ENCODE measurements at regions not wholly inside any gene's neighbourhood (a gene's known extent, or its start where the extent isn't known, plus 50 kb on each side); places are given as distances from the start of the nearest gene placed in this dataset.

- DNase-seq (ENCODE audit: low read depth in 2 of 2) = no peak
- no peak for TF ChIP-seq EZH2 (IDR thresholded peaks at IDR 0.05; ENCODE audit: low read length, missing control alignments)
- no peak for TF ChIP-seq CTCF (conservative IDR thresholded peaks at IDR 0.05 in 1 of 2, IDR thresholded peaks at IDR 0.05 in 1 of 2; ENCODE audit: low read depth in 1 of 2, low read length in 2 of 2)
- Histone ChIP-seq H2AFZ (ENCODE audit: low read length) (no peak overlapping the region), H3K4me3 (replicated peaks in 1 of 4; ENCODE audit: control extremely low read depth in 1 of 4, insufficient read depth in 1 of 4, low read depth in 3 of 4, low read length in 4 of 4) (no peak overlapping the region), H3K9ac (ENCODE audit: insufficient read depth, low read length) (no peak overlapping the region), H3K36me3 (ENCODE audit: control insufficient read depth, insufficient read depth, low read length) (no peaks in the 10 kb centered on the region), H3K4me1 (ENCODE audit: control insufficient read depth, extremely low read depth, insufficient read depth, low read length) (no peaks in the 10 kb centered on the region), H3K4me2 (ENCODE audit: extremely low read depth, insufficient read depth, low read length) (no peak overlapping the region), H4K20me1 (ENCODE audit: control insufficient read depth, extremely low read depth, insufficient read depth, low read length) (no peaks in the 10 kb centered on the region), H3K79me2 (ENCODE audit: control insufficient read depth, insufficient read depth, low read length) (no peaks in the 10 kb centered on the region), H3K9me3 (ENCODE audit: control insufficient read depth, insufficient read depth, low read depth, low read length) (no peaks in the 10 kb centered on the region), H3K27me3 (ENCODE audit: control insufficient read depth, insufficient read depth, low read length) (no peaks in the 10 kb centered on the region), H3K27ac (ENCODE audit: insufficient read depth, low read length) (no peak overlapping the region)
Measured at GRCh38 chr5:56549096-56549886, 266.1 kb upstream of the MAP3K1 start.

- Histone ChIP-seq H3K27ac (ENCODE audit: insufficient read depth, low read length) (no peak overlapping the region), H3K9me3 (ENCODE audit: control insufficient read depth, insufficient read depth, low read depth, low read length) (no peaks in the 10 kb centered on the region), H3K27me3 (ENCODE audit: control insufficient read depth, insufficient read depth, low read length) (no peaks in the 10 kb centered on the region), H4K20me1 (ENCODE audit: control insufficient read depth, extremely low read depth, insufficient read depth, low read length) (no peaks in the 10 kb centered on the region), H3K9ac (ENCODE audit: insufficient read depth, low read length) (no peak overlapping the region), H3K4me1 (ENCODE audit: control insufficient read depth, extremely low read depth, insufficient read depth, low read length) (no peaks in the 10 kb centered on the region), H3K4me3 (replicated peaks in 1 of 4; ENCODE audit: control extremely low read depth in 1 of 4, insufficient read depth in 1 of 4, low read depth in 3 of 4, low read length in 4 of 4) (no peak overlapping the region), H3K4me2 (ENCODE audit: extremely low read depth, insufficient read depth, low read length) (no peak overlapping the region), H2AFZ (ENCODE audit: low read length) (no peak overlapping the region), H3K79me2 (ENCODE audit: control insufficient read depth, insufficient read depth, low read length) (no peaks in the 10 kb centered on the region), H3K36me3 (ENCODE audit: control insufficient read depth, insufficient read depth, low read length) (no peaks in the 10 kb centered on the region)
- no peak for TF ChIP-seq EZH2 (IDR thresholded peaks at IDR 0.05; ENCODE audit: low read length, missing control alignments)
- no peak for TF ChIP-seq CTCF (conservative IDR thresholded peaks at IDR 0.05 in 1 of 2, IDR thresholded peaks at IDR 0.05 in 1 of 2; ENCODE audit: low read depth in 1 of 2, low read length in 2 of 2)
- peak in 1 of 2 donors; percentile 65 for DNase-seq (ENCODE audit: low read depth in 2 of 2)
Measured at GRCh38 chr5:56545016-56545415, 270.3 kb upstream of the MAP3K1 start.

GRCh38 chr5:56543441-56544388 is 271.6 kb upstream of the MAP3K1 start:
- no peak overlapping the region for H3K9ac ChIP-seq (ENCODE audit: insufficient read depth, low read length)
- no peak overlapping the region for H3K4me2 ChIP-seq (ENCODE audit: extremely low read depth, insufficient read depth, low read length)
- H2AFZ ChIP-seq (ENCODE audit: low read length) = no peak overlapping the region
- H3K9me3 ChIP-seq (ENCODE audit: control insufficient read depth, insufficient read depth, low read depth, low read length) = no peaks in the 10 kb centered on the region
- H3K79me2 ChIP-seq (ENCODE audit: control insufficient read depth, insufficient read depth, low read length) = no peaks in the 10 kb centered on the region
- TF ChIP-seq EZH2 (IDR thresholded peaks at IDR 0.05; ENCODE audit: low read length, missing control alignments) (no peak), CTCF (conservative IDR thresholded peaks at IDR 0.05 in 1 of 2, IDR thresholded peaks at IDR 0.05 in 1 of 2; ENCODE audit: low read depth in 1 of 2, low read length in 2 of 2) (no peak)
- no peak overlapping the region for H3K27ac ChIP-seq (ENCODE audit: insufficient read depth, low read length)
- no peak overlapping the region for H3K4me3 ChIP-seq (replicated peaks in 1 of 4; ENCODE audit: control extremely low read depth in 1 of 4, insufficient read depth in 1 of 4, low read depth in 3 of 4, low read length in 4 of 4)
- peak; percentile 21 to 71 for DNase-seq (ENCODE audit: low read depth in 2 of 2)
- H3K4me1 ChIP-seq (ENCODE audit: control insufficient read depth, extremely low read depth, insufficient read depth, low read length) = no peaks in the 10 kb centered on the region
- no peaks in the 10 kb centered on the region for H3K27me3 ChIP-seq (ENCODE audit: control insufficient read depth, insufficient read depth, low read length)
- no peaks in the 10 kb centered on the region for H3K36me3 ChIP-seq (ENCODE audit: control insufficient read depth, insufficient read depth, low read length)
- H4K20me1 ChIP-seq (ENCODE audit: control insufficient read depth, extremely low read depth, insufficient read depth, low read length) = no peaks in the 10 kb centered on the region

All from fibroblast of lung (primary cell).